ENCODE measurements at regions not wholly inside any gene's neighbourhood (a gene's known extent, or its start where the extent isn't known, plus 50 kb on each side); places are given as distances from the start of the nearest gene placed in this dataset.
"Not testable (repeated sequence)": the region's sequence is repeated elsewhere in the genome, so short reads cannot be mapped to it uniquely, and the experiment has no call there.

DNA sequence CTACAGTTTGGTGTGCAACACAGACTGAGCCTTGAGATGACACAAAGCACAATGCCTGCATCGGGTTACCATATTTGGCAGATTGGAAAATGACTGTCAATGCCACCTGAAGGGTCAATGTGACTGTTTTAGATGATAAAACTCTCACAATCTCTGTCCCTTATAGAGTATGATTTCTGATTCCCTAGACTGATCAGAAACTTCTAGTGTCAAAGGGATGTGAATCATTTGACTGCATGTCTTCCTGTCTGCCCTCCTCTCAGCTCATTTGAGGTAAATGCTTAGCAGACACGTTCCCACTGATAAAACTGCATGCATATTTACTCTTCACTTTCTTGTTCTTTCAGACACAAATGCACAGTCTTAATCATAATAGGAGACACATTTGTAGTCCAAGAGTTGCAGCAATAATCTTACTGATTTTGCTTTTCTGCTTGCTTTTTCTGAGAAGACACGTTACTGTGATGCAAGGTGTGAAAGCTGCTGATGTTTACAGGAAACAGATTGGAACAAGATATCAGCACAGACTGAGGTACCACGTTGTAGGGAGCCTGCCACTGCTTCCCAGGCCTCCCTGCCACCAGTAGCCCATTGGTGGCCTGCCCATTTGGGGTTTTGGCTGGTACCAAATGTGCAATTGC, 77.8 kb downstream of the GCNT4 start:
- Histone ChIP-seq H3K4me3 (ENCODE audit: low read length) (no peak overlapping the region), H3K27ac (ENCODE audit: low read length) (no peak overlapping the region), H3K27me3 (ENCODE audit: control insufficient read depth, insufficient read depth) (no peaks in the 10 kb centered on the region), H3K4me1 (ENCODE audit: control insufficient read depth, insufficient read depth, low read length) (no peaks in the 10 kb centered on the region), H3K9me3 (ENCODE audit: control insufficient read depth, low read length) (no peaks in the 10 kb centered on the region)
- DNase-seq (no peak), ATAC-seq (no peak)
- intact Hi-C loops (cut with DNase I) = no loop called here
- 42% methylated on average over 4 of the region's 4 CpGs for WGBS

DNA sequence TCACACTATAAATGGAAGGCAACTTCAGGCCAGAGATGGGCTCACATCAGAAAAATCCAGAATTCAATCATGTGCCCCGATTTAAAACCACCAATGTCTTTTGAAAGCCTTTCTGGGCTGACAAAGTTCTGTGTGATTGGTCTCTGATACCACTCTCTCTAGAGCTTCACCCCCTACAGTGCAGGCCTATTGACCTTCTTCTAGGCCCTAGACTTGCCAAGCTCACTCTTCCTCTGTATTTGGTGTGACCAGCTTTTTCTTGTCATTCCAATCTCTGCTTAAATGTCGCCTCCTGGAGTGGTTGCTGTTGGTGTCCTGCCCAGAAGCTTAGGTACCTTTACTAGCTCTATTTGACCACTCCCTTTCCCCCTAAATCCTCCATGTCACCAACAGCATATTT, 78.7 kb downstream of the GCNT4 start:
- intact Hi-C loops (cut with DNase I) = no loop called here
- H3K9me3 ChIP-seq (ENCODE audit: control insufficient read depth, low read length) = no peaks in the 10 kb centered on the region
- no peak overlapping the region for H3K4me3 ChIP-seq (ENCODE audit: low read length)
- H3K27me3 ChIP-seq (ENCODE audit: control insufficient read depth, insufficient read depth) = no peaks in the 10 kb centered on the region
- ATAC-seq (no peak), DNase-seq (no peak)
- no peaks in the 10 kb centered on the region for H3K4me1 ChIP-seq (ENCODE audit: control insufficient read depth, insufficient read depth, low read length)
- 74% methylated on average over 2 of the region's 2 CpGs for WGBS
- no peak overlapping the region for H3K27ac ChIP-seq (ENCODE audit: low read length)

DNA sequence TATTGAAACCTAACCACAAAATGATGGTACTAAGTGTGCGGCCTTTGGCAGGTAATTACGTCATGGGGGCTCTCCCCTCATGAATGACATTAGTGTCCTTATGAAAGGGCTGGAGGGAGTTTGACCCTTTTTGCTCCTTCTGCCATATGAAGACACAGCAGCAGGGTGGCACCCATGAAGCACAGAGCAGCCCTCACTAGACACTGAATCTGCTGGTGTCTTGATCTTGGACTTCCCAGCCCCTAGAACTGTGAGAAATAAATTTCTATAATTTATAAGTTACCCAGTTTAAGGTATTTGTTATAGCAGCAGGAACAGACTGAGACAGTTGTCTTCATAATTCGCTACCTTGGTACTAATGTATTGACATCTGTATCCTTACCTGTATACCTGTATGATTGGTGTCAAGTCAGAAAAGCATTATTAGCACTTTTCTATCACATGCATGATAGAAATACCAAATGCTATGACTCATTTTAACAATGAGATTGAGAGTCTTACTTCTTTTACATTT, 80.4 kb downstream of the GCNT4 start:
- Histone ChIP-seq H3K27me3 (ENCODE audit: control insufficient read depth, insufficient read depth) (no peaks in the 10 kb centered on the region), H3K4me3 (ENCODE audit: low read length) (no peak overlapping the region), H3K4me1 (ENCODE audit: control insufficient read depth, insufficient read depth, low read length) (no peaks in the 10 kb centered on the region), H3K9me3 (ENCODE audit: control insufficient read depth, low read length) (no peaks in the 10 kb centered on the region), H3K27ac (ENCODE audit: low read length) (no peak overlapping the region)
- no peak for ATAC-seq
- 91% methylated on average over 3 of the region's 3 CpGs for WGBS
- intact Hi-C loops (cut with DNase I) = no loop called here
- DNase-seq = no peak

DNA sequence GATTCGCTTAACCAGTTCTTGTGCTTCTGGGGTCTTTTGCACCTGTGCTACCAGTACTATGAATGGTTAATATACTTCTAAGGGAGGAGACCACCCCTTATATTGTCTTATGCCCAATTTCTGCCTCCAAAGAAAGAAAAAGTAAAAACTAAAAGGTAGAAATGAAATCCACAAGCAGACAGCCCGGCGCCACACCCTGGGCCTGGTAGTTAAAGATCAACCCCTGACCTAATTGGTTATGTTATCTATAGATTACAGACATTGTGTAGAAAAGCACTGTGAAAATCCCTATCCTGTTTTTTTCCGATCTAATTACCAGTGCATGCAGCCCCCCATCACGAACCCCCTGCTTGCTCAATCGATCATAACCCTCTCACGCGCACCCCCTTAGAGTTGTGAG, 81.5 kb downstream of the GCNT4 start:
- H3K27me3 ChIP-seq (ENCODE audit: control insufficient read depth, insufficient read depth); intact Hi-C loops (cut with DNase I); H3K9me3 ChIP-seq (ENCODE audit: control insufficient read depth, low read length); DNase-seq; H3K4me1 ChIP-seq (ENCODE audit: control insufficient read depth, insufficient read depth, low read length); H3K4me3 ChIP-seq (ENCODE audit: low read length); ATAC-seq; H3K27ac ChIP-seq (ENCODE audit: low read length): not testable (repeated sequence)
- 86% methylated on average over 8 of the region's 8 CpGs for WGBS

DNA sequence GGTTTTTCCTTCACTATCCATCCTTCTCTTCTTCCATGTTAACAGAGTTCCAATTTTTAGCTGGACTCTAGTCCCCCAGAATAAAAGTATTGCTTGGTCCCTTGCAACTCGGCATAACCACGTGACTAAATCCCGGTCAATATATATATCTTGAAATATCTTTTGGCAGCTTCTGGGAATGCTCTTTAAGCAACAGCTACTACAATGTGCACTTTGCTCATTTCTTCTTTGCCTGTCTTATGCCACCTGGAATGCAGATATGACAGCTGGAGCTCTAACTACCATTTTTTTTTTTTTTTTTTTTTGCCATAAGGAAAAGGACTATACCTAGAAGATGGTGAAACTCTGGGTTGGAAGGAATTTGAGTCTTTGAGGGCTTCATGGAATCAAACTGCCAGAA, 82.6 kb downstream of the GCNT4 start:
- Histone ChIP-seq H3K4me3 (ENCODE audit: low read length) (no peak overlapping the region), H3K4me1 (ENCODE audit: control insufficient read depth, insufficient read depth, low read length) (no peaks in the 10 kb centered on the region), H3K9me3 (ENCODE audit: control insufficient read depth, low read length) (no peaks in the 10 kb centered on the region), H3K27me3 (ENCODE audit: control insufficient read depth, insufficient read depth) (no peaks in the 10 kb centered on the region), H3K27ac (ENCODE audit: low read length) (no peak overlapping the region)
- WGBS = 80% methylated on average over 3 of the region's 3 CpGs
- ATAC-seq = no peak
- DNase-seq = no peak
- intact Hi-C loops (cut with DNase I) = no loop called here

DNA sequence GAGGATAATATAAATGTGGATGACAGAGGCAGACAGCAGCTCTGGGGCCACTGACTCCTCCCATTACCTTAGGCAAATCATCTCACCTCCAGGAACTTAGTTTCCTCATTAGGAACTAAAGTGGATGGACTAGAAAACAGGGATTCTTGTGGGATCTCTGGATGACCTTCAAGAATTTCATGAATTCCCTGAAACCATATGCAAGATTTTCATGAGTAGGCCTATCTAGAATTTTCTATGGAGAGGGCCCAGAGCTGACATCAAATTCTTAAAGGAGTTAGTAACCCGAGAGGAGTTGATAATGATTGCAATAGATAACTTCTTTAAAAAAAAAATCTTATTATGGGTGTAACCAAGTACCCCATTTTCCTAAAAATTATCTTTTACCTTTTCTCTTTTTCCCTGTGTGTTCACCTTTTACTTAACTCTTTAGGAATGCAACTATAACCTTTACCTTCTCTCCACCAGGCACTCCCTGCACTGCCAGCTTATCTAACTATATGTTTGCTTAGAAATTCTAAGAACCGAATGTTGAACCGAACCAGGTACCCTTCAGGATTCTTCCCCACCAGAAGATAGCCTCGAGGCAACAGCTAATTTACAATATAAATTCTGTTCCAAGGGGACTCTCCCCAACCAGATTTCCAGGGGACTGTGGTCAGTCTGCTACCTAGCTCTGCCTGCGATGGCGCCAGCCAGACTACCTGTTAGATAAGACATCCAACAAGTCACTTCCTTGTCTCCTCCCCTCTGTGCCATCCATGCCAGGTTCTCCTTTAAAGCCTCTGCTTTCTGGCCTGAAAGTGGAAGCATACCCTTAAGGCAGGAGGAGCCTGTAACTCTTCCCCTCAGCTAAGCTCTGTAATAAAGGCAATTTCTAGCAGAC, 86.0 kb downstream of the GCNT4 start:
- no peaks in the 10 kb centered on the region for H3K27me3 ChIP-seq (ENCODE audit: control insufficient read depth, insufficient read depth)
- intact Hi-C loops (cut with DNase I) = no loop called here
- no peak overlapping the region for H3K27ac ChIP-seq (ENCODE audit: low read length)
- no peaks in the 10 kb centered on the region for H3K4me1 ChIP-seq (ENCODE audit: control insufficient read depth, insufficient read depth, low read length)
- WGBS = 76% methylated on average over 6 of the region's 6 CpGs
- no peaks in the 10 kb centered on the region for H3K9me3 ChIP-seq (ENCODE audit: control insufficient read depth, low read length)
- no peak overlapping the region for H3K4me3 ChIP-seq (ENCODE audit: low read length)
- no peak for ATAC-seq
- no peak for DNase-seq

DNA sequence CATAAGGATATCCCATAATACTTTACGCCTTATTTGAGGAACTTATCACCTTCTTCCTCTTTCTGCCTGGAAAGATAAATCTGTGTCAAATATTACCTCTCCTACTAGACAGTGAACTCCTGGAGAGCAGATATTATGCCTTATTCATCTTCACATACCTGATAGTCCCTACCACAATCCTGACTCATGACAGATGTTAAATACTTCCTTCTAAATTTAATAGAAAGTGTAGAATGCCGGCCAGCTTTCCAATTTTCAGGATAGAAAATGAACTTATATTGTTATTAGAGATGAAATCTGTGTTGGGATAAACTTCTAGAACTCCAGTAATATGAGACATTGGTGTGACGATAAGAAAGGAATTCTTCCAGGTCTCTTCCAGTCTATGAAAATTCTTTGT, 89.0 kb downstream of the GCNT4 start:
- ATAC-seq (no peak), DNase-seq (no peak)
- intact Hi-C loops (cut with DNase I) = no loop called here
- Histone ChIP-seq H3K27ac (ENCODE audit: low read length) (no peak overlapping the region), H3K9me3 (ENCODE audit: control insufficient read depth, low read length) (no peaks in the 10 kb centered on the region), H3K4me1 (ENCODE audit: control insufficient read depth, insufficient read depth, low read length) (no peaks in the 10 kb centered on the region), H3K27me3 (ENCODE audit: control insufficient read depth, insufficient read depth) (no peaks in the 10 kb centered on the region), H3K4me3 (ENCODE audit: low read length) (no peak overlapping the region)
- 44% methylated on average over 3 of the region's 3 CpGs for WGBS

DNA sequence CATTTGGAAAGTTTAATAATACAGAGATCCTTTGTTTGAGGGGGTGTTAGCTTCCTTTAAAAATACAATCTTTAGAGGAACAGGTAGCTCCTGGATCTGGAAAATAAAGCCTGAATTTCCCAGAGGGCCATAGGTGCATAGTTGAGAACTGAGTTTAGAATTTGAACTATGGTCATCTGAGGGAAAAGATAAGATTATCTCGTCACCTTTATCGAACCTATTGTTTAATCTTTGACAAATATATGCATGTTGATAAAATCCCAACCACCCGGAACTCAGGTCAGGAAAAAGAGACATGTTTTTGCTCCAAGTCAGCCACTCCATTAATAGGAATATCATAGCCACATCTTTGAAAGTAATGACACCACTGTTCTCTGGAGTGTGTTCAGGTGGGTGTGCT, 91.7 kb upstream of the FAM169A start:
- ATAC-seq (no peak), DNase-seq (no peak)
- WGBS = 43% methylated on average over 3 of the region's 3 CpGs
- no peaks in the 10 kb centered on the region for H3K9me3 ChIP-seq (ENCODE audit: control insufficient read depth, low read length)
- H3K27ac ChIP-seq (ENCODE audit: low read length) = no peak overlapping the region
- no peaks in the 10 kb centered on the region for H3K4me1 ChIP-seq (ENCODE audit: control insufficient read depth, insufficient read depth, low read length)
- H3K27me3 ChIP-seq (ENCODE audit: control insufficient read depth, insufficient read depth) = no peaks in the 10 kb centered on the region
- no peak overlapping the region for H3K4me3 ChIP-seq (ENCODE audit: low read length)
- intact Hi-C loops (cut with DNase I) = no loop called here

DNA sequence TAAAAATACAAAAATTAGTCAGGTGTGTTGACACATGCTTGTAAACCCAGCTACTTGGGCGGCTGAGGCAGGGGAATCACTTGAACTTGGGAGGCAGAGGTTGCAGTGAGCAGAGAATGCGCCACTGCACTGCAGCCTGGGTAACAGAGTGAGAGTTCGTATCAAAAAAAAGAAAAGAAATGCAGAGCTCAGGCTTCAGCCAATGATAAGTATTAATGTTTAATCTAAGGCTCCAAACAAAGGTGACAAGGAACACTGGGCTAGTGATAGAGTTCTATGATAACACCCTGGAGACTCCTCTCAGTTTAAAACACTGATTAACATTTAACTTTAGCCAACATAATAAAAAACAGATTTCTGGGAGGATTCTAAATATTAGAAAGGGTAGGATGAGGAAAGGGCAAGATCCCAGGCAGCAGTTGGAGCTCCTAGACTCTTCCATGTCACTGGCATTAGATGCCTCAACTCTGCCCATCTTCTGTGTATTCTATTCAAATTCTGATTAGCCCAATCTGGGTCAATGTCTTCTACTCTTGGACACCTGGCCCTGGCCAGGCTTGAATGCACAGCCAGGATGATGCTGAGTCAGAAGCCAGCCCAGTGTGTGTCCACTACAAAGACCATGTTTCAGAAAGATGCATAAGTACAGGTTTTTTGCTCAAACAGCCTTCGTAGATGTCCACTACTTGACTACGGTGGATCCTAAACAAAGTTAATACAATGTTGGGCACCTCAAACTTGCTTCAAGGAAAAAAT, 91.0 kb upstream of the FAM169A start:
- Histone ChIP-seq H3K4me1 (ENCODE audit: control insufficient read depth, insufficient read depth, low read length) (no peaks in the 10 kb centered on the region), H3K4me3 (ENCODE audit: low read length) (no peak overlapping the region), H3K9me3 (ENCODE audit: control insufficient read depth, low read length) (no peaks in the 10 kb centered on the region), H3K27me3 (ENCODE audit: control insufficient read depth, insufficient read depth) (no peaks in the 10 kb centered on the region), H3K27ac (ENCODE audit: low read length) (no peak overlapping the region)
- ATAC-seq = no peak
- no peak for DNase-seq
- intact Hi-C loops (cut with DNase I) = no loop called here
- 93% methylated on average over 5 of the region's 5 CpGs for WGBS

DNA sequence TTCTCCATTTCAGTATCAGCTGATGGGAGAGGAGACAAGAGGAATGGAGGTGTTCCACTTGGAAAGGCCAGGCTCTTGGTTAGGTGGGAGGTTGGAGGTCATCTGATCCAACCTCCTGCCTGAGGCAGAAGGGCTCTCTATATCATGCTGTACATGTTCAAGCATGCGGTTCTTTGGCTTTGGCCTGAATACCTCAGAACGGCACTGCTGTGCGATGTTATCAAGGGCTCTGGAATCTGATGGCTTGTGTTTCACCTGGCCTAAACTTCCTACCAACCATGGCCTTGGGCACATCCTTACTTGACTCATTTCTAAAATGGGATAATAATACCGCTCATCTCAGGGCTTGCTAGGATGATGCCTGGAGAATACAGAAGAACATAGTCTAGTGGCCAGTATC, 90.1 kb upstream of the FAM169A start:
- Histone ChIP-seq H3K4me1 (ENCODE audit: control insufficient read depth, insufficient read depth, low read length) (no peaks in the 10 kb centered on the region), H3K27me3 (ENCODE audit: control insufficient read depth, insufficient read depth) (no peaks in the 10 kb centered on the region), H3K27ac (ENCODE audit: low read length) (no peak overlapping the region), H3K9me3 (ENCODE audit: control insufficient read depth, low read length) (no peaks in the 10 kb centered on the region), H3K4me3 (ENCODE audit: low read length) (no peak overlapping the region)
- 95% methylated on average over 4 of the region's 4 CpGs for WGBS
- DNase-seq (no peak), ATAC-seq (no peak)
- intact Hi-C loops (cut with DNase I) = no loop called here

DNA sequence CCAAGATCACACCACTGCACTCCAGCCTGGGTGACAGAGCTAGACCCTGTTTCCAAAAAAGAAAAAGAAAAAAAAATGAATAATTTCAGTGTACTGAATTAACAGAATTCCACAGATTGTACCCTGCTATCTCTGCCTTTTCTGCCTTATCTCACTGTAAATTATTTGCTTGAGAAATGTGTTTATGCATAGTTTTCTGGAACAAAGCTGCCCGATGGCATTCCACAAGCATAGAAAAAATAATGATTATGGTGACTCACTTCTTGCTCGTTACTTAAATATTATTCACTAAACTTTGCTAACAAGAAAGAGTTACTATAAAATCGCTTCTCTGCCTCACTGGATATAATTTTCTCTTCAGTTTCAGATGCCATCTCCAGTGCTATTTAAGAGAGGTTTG, 88.7 kb upstream of the FAM169A start:
- 64% methylated on average over 3 of the region's 3 CpGs for WGBS
- H3K9me3 ChIP-seq (ENCODE audit: control insufficient read depth, low read length) = no peaks in the 10 kb centered on the region
- no peak for DNase-seq
- no peak for ATAC-seq
- no peak overlapping the region for H3K4me3 ChIP-seq (ENCODE audit: low read length)
- H3K27ac ChIP-seq (ENCODE audit: low read length) = no peak overlapping the region
- no peaks in the 10 kb centered on the region for H3K27me3 ChIP-seq (ENCODE audit: control insufficient read depth, insufficient read depth)
- intact Hi-C loops (cut with DNase I) = no loop called here
- no peaks in the 10 kb centered on the region for H3K4me1 ChIP-seq (ENCODE audit: control insufficient read depth, insufficient read depth, low read length)

Data from right cardiac atrium (tissue), 5 donors.